Heart left ventricle (tissue), 16 donors: ENCODE measurements at regions not wholly inside any gene's neighbourhood (a gene's known extent, or its start where the extent isn't known, plus 50 kb on each side); places are given as distances from the start of the nearest gene placed in this dataset.

Experiments
- ATAC-seq, 4 donors: fragments of 200-7000 bp; cut with Tn5 transposase; one replicate each; pipeline ENCODE4 v1.9.1; 2020 to 2022; ENCODE audit warnings: moderate library complexity in 4 of 4, mild to moderate bottlenecking in 3 of 4, moderate number of reproducible peaks in 1 of 4
- DNase-seq, 5 donors: peaks; one replicate each; pipeline ENCODE4 v3.0.0-alpha.2; 2020
- H3K27ac ChIP-seq, 12 donors: fragments of 200-600 bp; sonication (generic) in 4 of 12; one replicate each; pipeline versions ENCODE4 v1.5.0 to v1.8.0; 2016 to 2022; ENCODE audit warnings: mild to moderate bottlenecking in 2 of 12
- H3K27me3 ChIP-seq, 9 donors: fragments of 200-600 bp; sonication (generic) in 2 of 9; one replicate each; pipeline versions ENCODE4 v1.5.1 to v1.8.0; 2016 to 2022; ENCODE audit warnings: mild to moderate bottlenecking in 3 of 9
- H3K36me3 ChIP-seq, 9 donors: fragments of 200-600 bp; sonication (generic) in 2 of 9; one replicate each; pipeline versions ENCODE4 v1.5.0 to v1.8.0; 2018 to 2022; ENCODE audit warnings: mild to moderate bottlenecking in 2 of 9
- H3K4me1 ChIP-seq, 12 donors: fragments of 200-600 bp; sonication (generic) in 4 of 12; one replicate each; pipeline versions ENCODE4 v1.5.0 to v1.8.0; 2016 to 2022; ENCODE audit warnings: mild to moderate bottlenecking in 3 of 12
- H3K4me3 ChIP-seq, 12 donors: fragments of 200-600 bp; sonication (generic) in 4 of 12; one replicate each; pipeline versions ENCODE4 v1.5.0 to v1.8.0; 2017 to 2022; ENCODE audit warnings: mild to moderate bottlenecking in 9 of 12, moderate library complexity in 4 of 12
- H3K9me3 ChIP-seq, 12 donors: fragments of 200-600 bp; sonication (generic) in 4 of 12; one replicate each; pipeline versions ENCODE4 v1.5.0 to v1.8.0; 2016 to 2022; ENCODE audit warnings: mild to moderate bottlenecking in 1 of 12
- POLR2A ChIP-seq, 2 donors: fragments of 450-650 bp; IDR thresholded peaks; one replicate each; pipeline ENCODE4 v1.6.1; 2017; ENCODE audit warnings: antibody characterized with exemption in 2 of 2, mild to moderate bottlenecking in 2 of 2, moderate library complexity in 2 of 2
- WGBS, 4 donors: extraction: QIAGEN DNeasy Blood & Tissue Kit in 2 of 4; methylation state at CpG; one replicate each; pipeline versions ENCODE4 v1.1.5 to v1.1.7; 2013 to 2018; 5-methylcytosine and 5-hydroxymethylcytosine counted together
- intact Hi-C, 10 donors: fragments of 100-400 bp; cut with DNase I; formaldehyde crosslinking; loops; one replicate each; pipeline versions ENCODE4 v1.11.1 to v1.14.2; 2022
- TF ChIP-seq, protein P1 (sequence below), 12 donors: fragments of 200-600 bp; sonication (generic) in 4 of 12; IDR thresholded peaks; one replicate each; pipeline versions ENCODE4 v1.5.0 to v1.8.0; 2018 to 2022; ENCODE audit warnings: antibody characterized with exemption in 12 of 12, mild to moderate bottlenecking in 5 of 12
- donor health status: ischemic (EF 13 %, LVEDD 7.1; RV severe dilation, severe dysfunction).
- donor health status: healthy with polysubstance abuse.
- donor health status: DM: no; HTN: yes; CAD: no.
- donor health status: DM: no; HTN: no; CAD: no.
- donor health status: ischemic (EF 25% LVEDD 6.9; RV normal size, moderate dysfunction).
- donor health status: ischemic (EF 25% LVEDD 5.7; RV mildly dilated, moderate dysfunction).
- donor health status: healthy.
- donor health status: DM: yes; HTN: yes; CAD: no.
- donor health status: ischemic (EF 35%, LVEDD 5.7; RV mildly dilated, moderate dysfunction).
- donor health status: nonischemic (EF 11% LVEDD 7.7; RV severe dilation, severe dysfunction).
- donor health status: DM: yes; HTN: yes; CAD: no.
- donor health status: PGD.
- donor health status: ischemic (EF 29% LVEDD 5.4; RV normal size, mild dysfunction).
- donor health status: nonischemic (EF 23%, LVEDD 6.1; RV moderate dilation, normal function).

- Histone ChIP-seq H3K27ac (no peak overlapping the region), H3K27me3 (peaks cover 0 to 7% (median 0%) of the 10 kb centered on the region in 9 donors), H3K4me3 (no peak overlapping the region), H3K9me3 (no peaks in the 10 kb centered on the region), H3K4me1 (peaks cover 0 to 9% (median 0%) of the 10 kb centered on the region in 12 donors), H3K36me3 (no peaks in the 10 kb centered on the region)
- intact Hi-C loops, result loop anchor here (5.0 to 10.0 kb wide), 8 partner anchors 175 to 987 kb away; no protein-coding TSS in a partner anchor
- whole genome bisulfite sequencing, 4 donors, result 62 to 75% (median 69%) methylated on average over 2 of the region's 2 CpGs
- ATAC-seq (no peak), DNase-seq (no peak)
- TF ChIP-seq, protein P1, sequence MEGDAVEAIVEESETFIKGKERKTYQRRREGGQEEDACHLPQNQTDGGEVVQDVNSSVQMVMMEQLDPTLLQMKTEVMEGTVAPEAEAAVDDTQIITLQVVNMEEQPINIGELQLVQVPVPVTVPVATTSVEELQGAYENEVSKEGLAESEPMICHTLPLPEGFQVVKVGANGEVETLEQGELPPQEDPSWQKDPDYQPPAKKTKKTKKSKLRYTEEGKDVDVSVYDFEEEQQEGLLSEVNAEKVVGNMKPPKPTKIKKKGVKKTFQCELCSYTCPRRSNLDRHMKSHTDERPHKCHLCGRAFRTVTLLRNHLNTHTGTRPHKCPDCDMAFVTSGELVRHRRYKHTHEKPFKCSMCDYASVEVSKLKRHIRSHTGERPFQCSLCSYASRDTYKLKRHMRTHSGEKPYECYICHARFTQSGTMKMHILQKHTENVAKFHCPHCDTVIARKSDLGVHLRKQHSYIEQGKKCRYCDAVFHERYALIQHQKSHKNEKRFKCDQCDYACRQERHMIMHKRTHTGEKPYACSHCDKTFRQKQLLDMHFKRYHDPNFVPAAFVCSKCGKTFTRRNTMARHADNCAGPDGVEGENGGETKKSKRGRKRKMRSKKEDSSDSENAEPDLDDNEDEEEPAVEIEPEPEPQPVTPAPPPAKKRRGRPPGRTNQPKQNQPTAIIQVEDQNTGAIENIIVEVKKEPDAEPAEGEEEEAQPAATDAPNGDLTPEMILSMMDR (IDR thresholded peaks at IDR 0.05), result no peak
- no peak for TF ChIP-seq POLR2A (IDR thresholded peaks at IDR 0.05)
These were observed 410.1 kb downstream of the PRDM2 start for GRCh38 chr1:14110040-14110439.

DNA sequence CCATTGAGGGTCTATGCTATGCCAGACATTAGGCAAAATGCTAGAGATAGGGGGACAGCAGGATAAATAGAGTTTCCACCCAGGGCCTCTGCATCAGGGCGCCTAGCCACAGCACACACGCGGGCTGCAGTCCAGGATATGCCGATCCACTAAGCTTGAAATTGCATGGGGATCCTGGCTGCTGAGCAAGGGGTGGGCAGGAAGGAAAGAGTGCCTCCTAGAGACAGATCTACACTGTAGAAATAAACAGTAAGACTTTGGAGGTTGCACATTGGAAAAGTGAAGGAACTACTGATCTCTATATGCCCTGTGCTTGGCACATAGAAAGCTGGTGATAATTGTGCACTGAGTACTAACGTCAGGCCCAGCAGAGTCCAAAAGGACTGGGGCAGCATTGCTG is 411.1 kb downstream of the PRDM2 start:
- H3K4me1 ChIP-seq, result peaks cover 0 to 9% (median 0%) of the 10 kb centered on the region in 12 donors
- WGBS, 4 donors, result 63 to 69% (median 68%) methylated on average over 5 of the region's 5 CpGs
- ATAC-seq, result no peak
- no peak overlapping the region for H3K27ac ChIP-seq
- no peak for DNase-seq
- H3K27me3 ChIP-seq, result no peaks in the 10 kb centered on the region
- H3K4me3 ChIP-seq, result no peak overlapping the region
- no peaks in the 10 kb centered on the region for H3K36me3 ChIP-seq
- TF ChIP-seq, protein P1 (IDR thresholded peaks at IDR 0.05), result no peak
- TF ChIP-seq POLR2A (IDR thresholded peaks at IDR 0.05), result no peak
- intact Hi-C loops, result loop anchor here (5.0 to 10.0 kb wide), 8 partner anchors 174 to 986 kb away; no protein-coding TSS in a partner anchor
- no peaks in the 10 kb centered on the region for H3K9me3 ChIP-seq

DNA sequence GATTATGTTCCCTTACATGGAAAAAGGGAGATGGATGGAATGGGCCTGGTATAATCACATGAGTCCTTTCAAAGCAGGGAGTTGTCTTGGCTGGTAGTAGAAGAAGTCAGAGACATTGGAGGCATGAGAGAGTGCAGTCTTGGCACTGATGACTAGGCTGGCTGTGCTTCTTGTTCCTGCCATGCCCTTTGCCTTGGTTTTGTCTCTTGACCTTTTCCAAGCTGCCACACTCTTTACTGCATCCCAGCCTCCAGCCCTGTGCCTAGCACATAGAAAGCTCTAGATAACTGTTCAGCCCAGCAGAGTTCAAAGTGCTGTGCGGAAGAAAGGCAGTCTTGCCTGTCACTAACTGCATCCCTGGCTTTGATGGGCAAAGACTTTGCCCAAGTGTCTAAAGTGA is 412.6 kb downstream of the PRDM2 start:
- peaks cover 0 to 9% (median 0%) of the 10 kb centered on the region in 12 donors for H3K4me1 ChIP-seq
- intact Hi-C loops, result loop anchor here (5.0 to 10.0 kb wide), 8 partner anchors 172 to 985 kb away; no protein-coding TSS in a partner anchor
- no peak overlapping the region for H3K4me3 ChIP-seq
- H3K27me3 ChIP-seq, result no peaks in the 10 kb centered on the region
- WGBS, 4 donors, result 87 to 91% (median 89%) methylated on average over 1 of the region's 1 CpG
- peak in 2 of 4 donors; percentile 22 to 25 for ATAC-seq
- no peak overlapping the region for H3K27ac ChIP-seq
- no peaks in the 10 kb centered on the region for H3K9me3 ChIP-seq
- H3K36me3 ChIP-seq, result no peaks in the 10 kb centered on the region
- TF ChIP-seq, protein P1 (IDR thresholded peaks at IDR 0.05), result no peak
- no peak for TF ChIP-seq POLR2A (IDR thresholded peaks at IDR 0.05)
- no peak for DNase-seq

- DNase-seq (no peak), ATAC-seq (no peak)
- peaks cover 0 to 7% (median 0%) of the 10 kb centered on the region in 12 donors for H3K4me1 ChIP-seq
- H3K36me3 ChIP-seq, result no peaks in the 10 kb centered on the region
- WGBS, 4 donors, result 76 to 90% (median 78%) methylated on average over 9 of the region's 9 CpGs
- TF ChIP-seq, protein P1 (IDR thresholded peaks at IDR 0.05), result no peak
- no peak for TF ChIP-seq POLR2A (IDR thresholded peaks at IDR 0.05)
- H3K27ac ChIP-seq, result no peak overlapping the region
- no peaks in the 10 kb centered on the region for H3K9me3 ChIP-seq
- no peak overlapping the region for H3K4me3 ChIP-seq
- H3K27me3 ChIP-seq, result no peaks in the 10 kb centered on the region
- intact Hi-C loops, result loop anchor here (5.0 to 10.0 kb wide), 8 partner anchors 172 to 984 kb away; no protein-coding TSS in a partner anchor
These were observed 413.3 kb downstream of the PRDM2 start for GRCh38 chr1:14113271-14113670.
